Spleen (tissue), 7 donors: ENCODE measurements at regions not wholly inside any gene's neighbourhood (a gene's known extent, or its start where the extent isn't known, plus 50 kb on each side); places are given as distances from the start of the nearest gene placed in this dataset.

Source experiments
- CTCF ChIP-seq, 11 experiments: fragments of 200-600 bp in 7 of 11; fragments of 450-650 bp in 4 of 11; sonication (generic) in 4 of 11; IDR thresholded peaks in 8 of 11; conservative IDR thresholded peaks in 3 of 11; 1 replicate in 7 of 11; 2 replicates in 4 of 11; pipeline versions ENCODE4 v1.4.0 to v1.8.0; 2016 to 2021; ENCODE audit warnings: antibody characterized with exemption in 11 of 11, inconsistent platforms in 4 of 11, mild to moderate bottlenecking in 1 of 11
- POLR2A ChIP-seq, 3 donors: fragments of 450-650 bp; IDR thresholded peaks; one replicate each; pipeline ENCODE4 v1.5.1; 2017; ENCODE audit warnings: antibody characterized with exemption in 3 of 3, mild to moderate bottlenecking in 1 of 3
- POLR2AphosphoS5 ChIP-seq, 3 donors: sonication (generic); formaldehyde crosslinking; IDR thresholded peaks; one replicate each; pipeline ENCODE4 v1.5.1; 2017; ENCODE audit warnings: antibody characterized with exemption in 3 of 3
- donor health status: DM: no; HTN: no; CAD: no; lungs with moderate emphysema.
- donor health status: DM: no; HTN: no; CAD: no.
- donor health status: DM: no; HTN: no; CAD: no.

- no peak for TF ChIP-seq CTCF (IDR thresholded peaks at IDR 0.05 in 8 of 11, conservative IDR thresholded peaks at IDR 0.05 in 3 of 11)
- TF ChIP-seq POLR2AphosphoS5 (IDR thresholded peaks at IDR 0.05): no peak
- TF ChIP-seq POLR2A (IDR thresholded peaks at IDR 0.05): no peak
Measured at GRCh38 chr12:11499806-11500187, 104.4 kb upstream of the PRB2 start.
